Left colon (tissue), 2 donors: ENCODE measurements at regions not wholly inside any gene's neighbourhood (a gene's known extent, or its start where the extent isn't known, plus 50 kb on each side); places are given as distances from the start of the nearest gene placed in this dataset.
"Not testable (repeated sequence)": the region's sequence is repeated elsewhere in the genome, so short reads cannot be mapped to it uniquely, and the experiment has no call there.

ENCODE experiments used
- ATAC-seq: fragments of 200-7000 bp; cut with Tn5 transposase; one replicate; pipeline ENCODE4 v1.9.1; 2020; ENCODE audit warnings: mild to moderate bottlenecking, moderate library complexity
- DNase-seq, 2 donors: peaks; one replicate each; pipeline ENCODE4 v3.0.0-alpha.2; 2020
- intact Hi-C, 2 donors: fragments of 100-400 bp; cut with DNase I in 1 of 2; cut with micrococcal nuclease in 1 of 2; formaldehyde crosslinking; loops; one replicate each; pipeline versions ENCODE4 v1.11.2 to v1.14.0; 2022; cut with DNase I, micrococcal nuclease
- donor health status: DM: no; HTN: no; CAD: no.
- donor health status: DM: yes; HTN: yes; CAD: no.

GRCh38 chr6:134797400-134798113, 152.3 kb downstream of the ALDH8A1 start:
- intact Hi-C loops, result no loop called here
- DNase-seq (no peak), ATAC-seq (no peak)

GRCh38 chr6:134795691-134796090, 154.2 kb downstream of the ALDH8A1 start:
- intact Hi-C loops, result no loop called here
- ATAC-seq, result no peak
- DNase-seq, result no peak

DNA sequence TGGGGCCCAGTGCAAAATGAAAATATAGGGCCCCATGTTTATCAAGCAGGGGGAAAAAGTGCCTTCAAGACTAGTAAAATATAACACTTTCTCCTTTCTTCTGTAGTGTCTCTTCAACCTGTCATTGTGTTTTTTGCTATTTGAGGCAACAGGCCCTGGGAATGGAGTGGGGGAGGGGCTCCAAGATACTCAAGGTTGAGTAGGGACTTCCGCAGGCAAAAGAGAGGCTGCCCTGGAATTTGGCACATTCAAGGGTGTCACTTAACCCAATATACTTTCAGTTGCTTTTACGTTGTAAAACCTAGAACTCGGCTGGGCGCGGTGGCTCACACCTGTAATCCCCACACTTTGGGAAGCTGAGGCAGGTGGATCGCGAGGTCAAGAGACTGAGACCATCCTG, 154.9 kb downstream of the ALDH8A1 start:
- intact Hi-C loops, result no loop called here
- ATAC-seq, result no peak

DNA sequence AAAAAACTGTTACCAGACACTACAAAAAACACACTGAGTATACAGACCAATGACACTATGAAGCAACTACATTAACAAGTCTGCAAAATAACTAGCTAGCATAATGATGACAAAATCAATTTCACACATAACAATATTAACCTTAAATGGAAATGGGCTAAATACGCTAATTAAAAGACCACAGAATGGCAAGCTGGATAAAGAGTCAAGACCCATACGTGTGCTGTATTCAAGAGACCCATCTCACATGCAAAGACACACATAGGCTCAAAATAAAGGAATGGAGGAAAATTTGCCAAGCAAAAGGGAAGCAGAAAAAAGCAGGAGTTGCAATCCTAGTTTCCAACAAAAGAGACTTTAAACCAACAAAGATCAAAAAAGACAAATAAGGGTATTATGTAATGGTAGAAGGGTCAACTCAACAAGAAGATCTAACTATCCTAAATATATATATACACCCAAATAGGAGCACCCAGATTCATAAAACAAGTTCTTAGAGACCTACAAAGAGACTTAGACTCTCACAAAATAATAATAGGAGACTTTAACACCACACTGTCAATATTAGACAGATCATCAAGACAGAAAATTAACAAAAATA, 158.6 kb downstream of the ALDH8A1 start:
- intact Hi-C loops, DNase-seq, ATAC-seq: not testable (repeated sequence)

More for the DNA sequence above, 154.9 kb downstream of the ALDH8A1 start:
- DNase-seq, result no peak

GRCh38 chr6:134787261-134787877, 162.5 kb downstream of the ALDH8A1 start:
- DNase-seq, result no peak
- intact Hi-C loops, result no loop called here
- no peak for ATAC-seq

DNA sequence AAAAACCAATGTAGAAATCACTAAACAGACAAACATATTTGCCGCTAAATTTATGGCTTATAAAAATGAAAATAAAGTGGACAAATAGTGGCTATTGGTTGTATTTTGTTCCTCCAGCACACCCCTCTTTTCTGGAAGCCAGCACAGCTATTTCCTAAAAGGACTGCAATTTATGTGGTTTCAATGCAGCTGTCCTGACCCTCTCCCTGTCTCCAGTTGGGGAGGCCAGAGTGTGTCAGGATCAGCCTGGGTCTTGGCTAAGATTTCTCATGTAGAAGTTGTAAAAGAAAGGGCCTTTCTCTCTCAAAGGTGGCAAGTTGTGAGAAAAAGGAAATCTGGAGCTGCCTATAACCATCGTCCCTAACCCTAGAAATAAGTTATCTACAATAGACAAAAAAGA, 165.6 kb downstream of the ALDH8A1 start:
- ATAC-seq (no peak), DNase-seq (no peak)
- intact Hi-C loops, result no loop called here

- intact Hi-C loops, result no loop called here
- DNase-seq (no peak), ATAC-seq (no peak)
These were observed 171.5 kb downstream of the ALDH8A1 start for GRCh38 chr6:134778431-134778830.

- intact Hi-C loops, result no loop called here
- DNase-seq (no peak), ATAC-seq (no peak)
These were observed 175.7 kb downstream of the ALDH8A1 start for GRCh38 chr6:134774201-134774638.

GRCh38 chr6:134772671-134773360, 177.1 kb downstream of the ALDH8A1 start:
- intact Hi-C loops, result no loop called here
- ATAC-seq (no peak), DNase-seq (no peak)

DNA sequence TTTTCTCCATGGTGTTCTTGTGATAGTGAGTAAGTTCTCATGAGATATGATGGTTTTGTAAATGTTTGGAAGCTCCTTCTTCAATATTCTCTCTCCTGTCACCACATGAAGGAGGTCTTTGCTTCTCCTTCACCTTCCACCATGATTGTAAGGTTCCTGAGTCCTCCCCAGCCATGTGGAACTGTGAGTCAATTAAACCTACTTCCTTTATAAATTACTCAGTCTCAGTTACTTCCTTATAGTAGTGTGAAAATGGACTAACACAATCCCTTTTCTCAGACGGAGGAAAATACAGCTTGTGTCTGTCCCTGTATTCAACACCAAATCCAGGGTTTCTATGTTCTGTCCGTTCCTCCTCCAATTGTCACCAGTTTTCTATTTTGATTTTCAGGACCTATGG, 181.0 kb downstream of the ALDH8A1 start:
- intact Hi-C loops, result no loop called here
- no peak for DNase-seq
- no peak for ATAC-seq

DNA sequence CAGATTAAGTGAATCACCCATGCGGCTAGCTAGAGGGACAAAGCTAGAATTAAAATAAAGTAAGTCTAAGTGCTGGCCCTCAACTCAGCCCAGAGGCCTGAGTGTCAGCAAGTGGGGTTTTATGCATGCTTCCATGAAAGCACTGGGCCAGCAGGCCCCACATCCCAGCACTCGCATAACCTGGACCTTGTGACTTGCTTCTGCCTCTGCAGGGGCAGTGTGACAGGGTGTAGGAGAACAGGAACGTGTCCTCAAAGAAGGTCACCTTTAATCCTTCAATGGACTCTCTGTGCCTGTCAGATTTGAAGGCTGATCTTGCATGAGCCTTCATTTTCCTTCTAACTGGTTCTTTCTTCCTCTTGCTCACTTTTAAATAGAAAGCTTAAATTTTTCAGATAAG, 183.4 kb downstream of the ALDH8A1 start:
- intact Hi-C loops, result no loop called here
- DNase-seq (no peak), ATAC-seq (no peak)

- DNase-seq (no peak), ATAC-seq (no peak)
- intact Hi-C loops, result no loop called here
These were observed 185.2 kb downstream of the ALDH8A1 start for GRCh38 chr6:134764741-134765140.

DNA sequence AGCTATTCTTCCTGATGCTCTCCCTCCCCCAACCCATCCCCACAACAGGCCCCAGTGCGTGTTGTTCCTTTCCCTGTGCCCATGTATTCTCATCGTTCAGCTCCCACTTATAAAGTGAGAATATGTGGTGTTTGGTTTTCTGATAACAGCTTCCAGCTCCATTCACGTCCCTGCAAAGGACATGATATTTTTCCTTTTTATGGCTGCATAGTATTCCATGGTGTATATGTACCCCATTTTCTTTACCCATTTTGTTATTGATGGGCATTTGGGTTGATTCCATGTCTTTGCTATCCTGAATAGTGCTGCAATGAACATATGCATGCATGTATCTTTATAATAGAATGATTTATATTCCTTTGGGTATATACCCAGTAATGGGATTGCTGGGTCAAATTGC, 186.3 kb downstream of the ALDH8A1 start:
- ATAC-seq, intact Hi-C loops, DNase-seq: not testable (repeated sequence)

DNA sequence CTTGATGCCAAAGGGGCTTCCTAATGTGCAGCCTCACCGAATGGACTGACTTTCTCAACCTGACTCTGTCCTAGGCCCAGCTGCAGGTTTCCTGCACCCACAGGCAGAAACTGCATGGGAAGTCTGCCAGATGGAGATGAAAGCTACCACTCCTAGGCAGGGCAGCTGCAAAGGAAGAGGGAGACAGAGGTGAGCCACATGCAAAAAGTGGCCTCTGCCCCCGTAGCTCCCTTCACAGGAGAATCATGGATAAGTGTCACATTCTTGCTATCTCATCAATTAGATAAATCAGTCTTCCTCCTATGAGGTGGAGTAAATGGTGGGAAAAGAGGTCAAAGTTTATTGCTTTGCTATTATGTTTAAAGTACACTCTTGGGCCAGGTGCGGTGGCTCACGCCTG, 191.3 kb downstream of the ALDH8A1 start:
- intact Hi-C loops, result no loop called here
- ATAC-seq, result no peak
- DNase-seq, result no peak

- DNase-seq (no peak), ATAC-seq (peak; percentile 25)
- intact Hi-C loops, result no loop called here
These were observed 192.0 kb downstream of the ALDH8A1 start for GRCh38 chr6:134757911-134758361.

DNA sequence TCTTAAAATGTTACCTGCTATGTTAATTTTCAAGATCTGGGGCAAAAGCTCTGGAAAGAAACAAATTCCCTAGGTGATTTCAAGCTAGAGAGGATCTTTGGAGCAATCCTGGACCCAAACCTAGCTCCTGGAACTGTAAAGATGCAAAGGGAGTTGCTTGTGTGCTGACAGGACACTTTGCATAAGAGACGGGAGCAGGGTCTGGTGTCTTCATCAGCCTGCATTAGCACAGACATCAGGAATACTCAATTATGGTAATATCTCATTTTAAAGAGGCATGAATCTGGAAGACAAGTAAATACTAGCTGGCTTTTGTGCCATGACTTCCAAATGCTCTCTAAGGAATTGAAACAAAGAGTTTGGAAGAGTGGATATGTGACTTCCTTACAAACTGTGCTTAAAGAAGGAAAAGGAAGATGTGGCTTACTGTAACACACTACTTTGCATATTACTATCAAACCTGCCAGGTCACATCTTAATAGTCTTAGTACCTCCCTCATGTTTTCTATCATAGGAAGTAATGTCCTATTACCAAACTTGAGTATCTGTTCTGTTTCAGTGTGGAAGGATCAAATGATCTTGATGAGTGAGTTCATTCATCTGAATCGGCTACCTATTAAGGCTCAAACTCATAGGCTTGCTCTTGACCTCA, 193.4 kb downstream of the ALDH8A1 start:
- no peak for DNase-seq
- no peak for ATAC-seq
- intact Hi-C loops, result no loop called here

GRCh38 chr6:134754013-134754690, 195.7 kb downstream of the ALDH8A1 start:
- DNase-seq (no peak), ATAC-seq (no peak)
- intact Hi-C loops, result no loop called here

DNA sequence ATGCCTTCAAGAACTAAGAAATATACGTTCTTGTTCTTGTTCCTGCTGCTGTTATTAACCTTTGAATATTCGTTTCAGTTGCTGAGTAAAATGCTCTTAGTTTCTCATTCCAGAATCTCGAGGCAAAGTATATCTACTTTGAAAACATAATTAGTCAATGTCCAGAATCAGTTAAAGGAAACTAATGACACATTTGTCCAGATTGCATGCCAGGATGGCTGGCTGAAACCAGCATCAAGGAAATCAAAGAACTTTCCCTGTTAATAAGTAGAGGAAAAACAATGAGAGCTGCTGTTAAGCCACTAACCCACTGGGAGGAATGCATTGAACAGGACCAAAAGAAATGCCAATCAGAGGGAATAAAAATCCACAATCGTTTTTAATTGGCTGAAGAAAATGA, 196.9 kb downstream of the ALDH8A1 start:
- intact Hi-C loops, result no loop called here
- DNase-seq, result no peak
- ATAC-seq, result no peak

GRCh38 chr6:134752445-134752844, 197.5 kb downstream of the ALDH8A1 start:
- ATAC-seq (no peak), DNase-seq (no peak)
- intact Hi-C loops, result no loop called here
